GM19035 (cell line): ENCODE measurements at regions not wholly inside any gene's neighbourhood (a gene's known extent, or its start where the extent isn't known, plus 50 kb on each side); places are given as distances from the start of the nearest gene placed in this dataset.
"Not testable (repeated sequence)": the region's sequence is repeated elsewhere in the genome, so short reads cannot be mapped to it uniquely, and the experiment has no call there.

Experiments
- ATAC-seq: cut with Tn5 transposase; IDR thresholded peaks from one replicate; pipeline ENCODE4 v1.9.1; 2021; ENCODE audit not compliant: unreplicated experiment

GRCh38 chr1:232363008-232363407 lies 266.9 kb downstream of the SIPA1L2 start:
- no peak for ATAC-seq

GRCh38 chr1:232357416-232357815 lies 272.5 kb downstream of the SIPA1L2 start:
- no peak for ATAC-seq

GRCh38 chr1:232355162-232356006 lies 274.5 kb downstream of the SIPA1L2 start:
- no peak for ATAC-seq

- ATAC-seq, result no peak
These were observed 276.9 kb downstream of the SIPA1L2 start for GRCh38 chr1:232353001-232353400.

- ATAC-seq, result no peak
These were observed 277.6 kb downstream of the SIPA1L2 start for GRCh38 chr1:232352366-232352765.

- ATAC-seq, result no peak
These were observed 278.6 kb downstream of the SIPA1L2 start for GRCh38 chr1:232351335-232351734.

GRCh38 chr1:232346844-232347243 lies 283.1 kb downstream of the SIPA1L2 start:
- ATAC-seq, result no peak

GRCh38 chr1:232344791-232345399 lies 285.0 kb downstream of the SIPA1L2 start:
- no peak for ATAC-seq

- ATAC-seq, result not testable (repeated sequence)
These were observed 285.7 kb downstream of the SIPA1L2 start for GRCh38 chr1:232344186-232344585.

GRCh38 chr1:232340446-232340845 lies 289.5 kb downstream of the SIPA1L2 start:
- ATAC-seq, result no peak

GRCh38 chr1:232339073-232339472 lies 290.9 kb downstream of the SIPA1L2 start:
- ATAC-seq, result no peak

- no peak for ATAC-seq
These were observed 294.1 kb downstream of the SIPA1L2 start for GRCh38 chr1:232335741-232336293.

- ATAC-seq, result no peak
These were observed 294.7 kb downstream of the SIPA1L2 start for GRCh38 chr1:232335261-232335660.

GRCh38 chr1:232334811-232335210 lies 295.1 kb downstream of the SIPA1L2 start:
- ATAC-seq, result no peak

GRCh38 chr1:232334246-232334645 lies 295.7 kb downstream of the SIPA1L2 start:
- no peak for ATAC-seq

GRCh38 chr1:232333419-232333767 lies 296.5 kb downstream of the SIPA1L2 start:
- ATAC-seq, result no peak

GRCh38 chr1:232332710-232333418 lies 297.1 kb downstream of the SIPA1L2 start:
- ATAC-seq, result not testable (repeated sequence)

GRCh38 chr1:232329103-232329813 lies 300.7 kb downstream of the SIPA1L2 start:
- no peak for ATAC-seq

GRCh38 chr1:232328486-232329102 lies 301.3 kb downstream of the SIPA1L2 start:
- no peak for ATAC-seq

GRCh38 chr1:232327899-232328298 lies 302.0 kb downstream of the SIPA1L2 start:
- no peak for ATAC-seq

GRCh38 chr1:232327269-232327668 lies 302.7 kb downstream of the SIPA1L2 start:
- no peak for ATAC-seq
